ENCODE measurements at regions not wholly inside any gene's neighbourhood (a gene's known extent, or its start where the extent isn't known, plus 50 kb on each side); places are given as distances from the start of the nearest gene placed in this dataset.

GRCh38 chr10:28467615-28468014, 65.3 kb upstream of the WAC start:
- Histone ChIP-seq H3K4me3 (ENCODE audit: low read length) (no peak overlapping the region), H4K20me1 (ENCODE audit: control insufficient read depth, insufficient read depth, low read depth, low read length) (no peaks in the 10 kb centered on the region), H3K4me2 (ENCODE audit: low read length) (no peak overlapping the region), H3K36me3 (ENCODE audit: control insufficient read depth, low read length) (no peaks in the 10 kb centered on the region), H3K79me2 (ENCODE audit: control insufficient read depth, low read length) (no peaks in the 10 kb centered on the region), H3K9me2 (replicated peaks; ENCODE audit: control insufficient read depth, low read length) (no peaks in the 10 kb centered on the region), H3K27ac (ENCODE audit: low read depth, low read length) (no peak overlapping the region), H3K4me1 (ENCODE audit: control insufficient read depth, low read length) (no peaks in the 10 kb centered on the region), H3K9me3 (ENCODE audit: control insufficient read depth, insufficient read depth, low read length) (no peaks in the 10 kb centered on the region), H3F3A (ENCODE audit: control insufficient read depth, insufficient read depth) (no peaks in the 10 kb centered on the region), H3K27me3 (ENCODE audit: control insufficient read depth, low read length) (no peaks in the 10 kb centered on the region)
- TF ChIP-seq, protein P1, sequence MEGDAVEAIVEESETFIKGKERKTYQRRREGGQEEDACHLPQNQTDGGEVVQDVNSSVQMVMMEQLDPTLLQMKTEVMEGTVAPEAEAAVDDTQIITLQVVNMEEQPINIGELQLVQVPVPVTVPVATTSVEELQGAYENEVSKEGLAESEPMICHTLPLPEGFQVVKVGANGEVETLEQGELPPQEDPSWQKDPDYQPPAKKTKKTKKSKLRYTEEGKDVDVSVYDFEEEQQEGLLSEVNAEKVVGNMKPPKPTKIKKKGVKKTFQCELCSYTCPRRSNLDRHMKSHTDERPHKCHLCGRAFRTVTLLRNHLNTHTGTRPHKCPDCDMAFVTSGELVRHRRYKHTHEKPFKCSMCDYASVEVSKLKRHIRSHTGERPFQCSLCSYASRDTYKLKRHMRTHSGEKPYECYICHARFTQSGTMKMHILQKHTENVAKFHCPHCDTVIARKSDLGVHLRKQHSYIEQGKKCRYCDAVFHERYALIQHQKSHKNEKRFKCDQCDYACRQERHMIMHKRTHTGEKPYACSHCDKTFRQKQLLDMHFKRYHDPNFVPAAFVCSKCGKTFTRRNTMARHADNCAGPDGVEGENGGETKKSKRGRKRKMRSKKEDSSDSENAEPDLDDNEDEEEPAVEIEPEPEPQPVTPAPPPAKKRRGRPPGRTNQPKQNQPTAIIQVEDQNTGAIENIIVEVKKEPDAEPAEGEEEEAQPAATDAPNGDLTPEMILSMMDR (IDR thresholded peaks at IDR 0.05; ENCODE audit: low read depth, low read length, poor library complexity, severe bottlenecking) = no peak
- no peak for TF ChIP-seq EZH2phosphoT487 (IDR thresholded peaks at IDR 0.05; ENCODE audit: borderline replicate concordance, low read length)

DNA sequence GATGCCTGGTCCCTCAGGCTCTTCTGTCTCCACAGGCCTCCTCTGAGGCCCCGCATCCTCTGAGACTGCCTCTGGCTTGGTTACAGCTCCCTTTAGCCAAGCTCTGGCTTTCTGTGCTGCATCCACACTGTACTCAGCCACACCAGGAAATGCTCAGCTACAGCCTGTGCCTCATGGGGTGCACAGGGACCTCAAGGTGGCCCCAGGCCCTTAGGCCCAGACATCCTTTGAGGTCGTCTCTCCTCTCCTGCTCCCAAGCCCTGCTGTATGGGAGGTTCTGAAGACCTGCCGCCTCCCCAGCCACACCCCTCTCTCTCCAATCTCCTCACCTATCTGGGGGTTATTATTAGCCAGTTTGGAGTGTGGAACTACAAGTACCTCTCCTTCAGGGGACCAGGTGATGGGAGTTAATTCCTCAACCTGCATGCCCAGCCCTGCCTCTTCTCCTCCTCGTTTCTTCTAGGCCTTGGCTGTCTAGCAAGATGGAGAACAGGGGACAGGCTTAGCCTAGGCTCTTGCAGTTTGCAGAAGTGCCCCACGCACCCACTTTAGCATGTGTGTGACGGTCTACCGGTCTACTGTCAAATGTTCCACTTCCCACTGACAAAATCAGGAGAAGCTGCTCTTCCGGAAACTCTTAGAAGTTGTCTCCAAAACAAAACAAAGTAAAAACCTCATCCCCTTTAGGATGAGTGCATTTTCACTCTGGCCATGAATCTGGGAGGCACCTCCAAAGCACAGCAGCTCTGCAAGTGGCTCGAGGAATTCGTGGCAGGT, 64.0 kb upstream of the WAC start:
- H3K4me2 ChIP-seq (ENCODE audit: low read length) = no peak overlapping the region
- H3F3A ChIP-seq (ENCODE audit: control insufficient read depth, insufficient read depth) = no peaks in the 10 kb centered on the region
- no peak overlapping the region for H3K27ac ChIP-seq (ENCODE audit: low read depth, low read length)
- no peaks in the 10 kb centered on the region for H3K4me1 ChIP-seq (ENCODE audit: control insufficient read depth, low read length)
- no peaks in the 10 kb centered on the region for H3K9me3 ChIP-seq (ENCODE audit: control insufficient read depth, insufficient read depth, low read length)
- H3K9me2 ChIP-seq (replicated peaks; ENCODE audit: control insufficient read depth, low read length) = no peaks in the 10 kb centered on the region
- no peaks in the 10 kb centered on the region for H3K36me3 ChIP-seq (ENCODE audit: control insufficient read depth, low read length)
- no peak overlapping the region for H3K4me3 ChIP-seq (ENCODE audit: low read length)
- H3K27me3 ChIP-seq (ENCODE audit: control insufficient read depth, low read length) = no peaks in the 10 kb centered on the region
- H3K79me2 ChIP-seq (ENCODE audit: control insufficient read depth, low read length) = no peaks in the 10 kb centered on the region
- no peaks in the 10 kb centered on the region for H4K20me1 ChIP-seq (ENCODE audit: control insufficient read depth, insufficient read depth, low read depth, low read length)
- no peak for TF ChIP-seq EZH2phosphoT487 (IDR thresholded peaks at IDR 0.05; ENCODE audit: borderline replicate concordance, low read length)
- TF ChIP-seq, protein P1 (IDR thresholded peaks at IDR 0.05; ENCODE audit: low read depth, low read length, poor library complexity, severe bottlenecking) = no peak

DNA sequence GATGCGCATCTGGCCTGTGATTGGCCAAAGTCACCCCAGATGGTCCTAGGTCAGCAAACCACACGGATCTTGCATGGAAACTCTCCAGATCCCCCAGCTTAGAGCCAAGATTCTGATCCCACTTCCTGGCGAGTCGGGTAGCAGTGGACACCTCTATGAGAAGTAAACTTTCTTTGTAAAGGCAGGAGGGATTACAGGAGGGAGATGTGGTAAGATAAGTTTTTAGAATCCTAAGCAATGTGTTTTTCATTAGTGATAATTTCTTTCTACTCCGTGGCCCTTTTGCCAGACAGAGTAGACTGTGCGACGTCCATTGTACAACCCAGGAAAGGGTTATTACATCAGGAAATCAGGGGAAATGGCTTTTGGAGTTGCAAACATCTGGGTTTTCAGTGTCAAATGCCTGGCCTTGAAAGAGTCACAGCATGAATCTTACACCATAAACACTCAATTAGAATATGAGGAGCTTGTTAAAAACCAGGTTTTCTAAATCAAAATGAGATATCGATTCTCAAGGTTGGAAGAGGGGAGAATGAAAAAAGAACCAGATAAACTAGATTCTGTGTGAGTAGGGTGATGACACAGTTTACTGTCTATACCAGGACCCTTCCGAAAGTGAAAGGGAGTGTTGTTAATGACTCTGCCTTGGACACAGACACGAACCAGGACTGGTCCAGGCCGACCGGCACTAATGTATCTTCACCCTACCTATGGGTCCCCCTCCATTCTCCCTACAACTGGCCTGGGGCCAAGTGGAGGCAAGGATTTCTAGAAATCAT, 61.9 kb upstream of the WAC start:
- Histone ChIP-seq H3K9me3 (ENCODE audit: control insufficient read depth, insufficient read depth, low read length) (no peaks in the 10 kb centered on the region), H3K9me2 (replicated peaks; ENCODE audit: control insufficient read depth, low read length) (no peaks in the 10 kb centered on the region), H3K27ac (ENCODE audit: low read depth, low read length) (no peak overlapping the region), H3K4me1 (ENCODE audit: control insufficient read depth, low read length) (no peaks in the 10 kb centered on the region), H3K4me3 (ENCODE audit: low read length) (no peak overlapping the region), H3K79me2 (ENCODE audit: control insufficient read depth, low read length) (no peaks in the 10 kb centered on the region), H3K27me3 (ENCODE audit: control insufficient read depth, low read length) (no peaks in the 10 kb centered on the region), H3K36me3 (ENCODE audit: control insufficient read depth, low read length) (no peaks in the 10 kb centered on the region), H4K20me1 (ENCODE audit: control insufficient read depth, insufficient read depth, low read depth, low read length) (no peaks in the 10 kb centered on the region), H3K4me2 (ENCODE audit: low read length) (no peak overlapping the region), H3F3A (ENCODE audit: control insufficient read depth, insufficient read depth) (no peaks in the 10 kb centered on the region)
- TF ChIP-seq, protein P1 (IDR thresholded peaks at IDR 0.05; ENCODE audit: low read depth, low read length, poor library complexity, severe bottlenecking) = no peak
- no peak for TF ChIP-seq EZH2phosphoT487 (IDR thresholded peaks at IDR 0.05; ENCODE audit: borderline replicate concordance, low read length)
